WTC11 (cell line): ENCODE measurements at regions not wholly inside any gene's neighbourhood (a gene's known extent, or its start where the extent isn't known, plus 50 kb on each side); places are given as distances from the start of the nearest gene placed in this dataset.

Experiments
- CTCF ChIP-seq: fragments of 200-600 bp; IDR thresholded peaks from 2 replicates; pipeline ENCODE4 v1.8.0; 2022; ENCODE audit warnings: antibody characterized with exemption
- MXD4 ChIP-seq: fragments of 250-450 bp; sonication (Bioruptor Pico); IDR thresholded peaks from 2 replicates; pipeline ENCODE4 v1.8.0; 2021; ENCODE audit warnings: mild to moderate bottlenecking, moderate library complexity, borderline replicate concordance
- NR1H2 ChIP-seq: sonication (generic); formaldehyde crosslinking; IDR thresholded peaks from 2 replicates; pipeline ENCODE4 v1.9.0; 2021; ENCODE audit warnings: mild to moderate bottlenecking, moderate library complexity, missing genetic modification reagents

- no peak for TF ChIP-seq CTCF
- TF ChIP-seq MXD4 (CRISPR knock-in tag) = no peak
- TF ChIP-seq NR1H2 (CRISPR knock-in tag) = no peak
Measured at GRCh38 chr3:117958027-117958426, 1076.6 kb downstream of the IGSF11 start.
